ENCODE measurements at regions not wholly inside any gene's neighbourhood (a gene's known extent, or its start where the extent isn't known, plus 50 kb on each side); places are given as distances from the start of the nearest gene placed in this dataset.

DNA sequence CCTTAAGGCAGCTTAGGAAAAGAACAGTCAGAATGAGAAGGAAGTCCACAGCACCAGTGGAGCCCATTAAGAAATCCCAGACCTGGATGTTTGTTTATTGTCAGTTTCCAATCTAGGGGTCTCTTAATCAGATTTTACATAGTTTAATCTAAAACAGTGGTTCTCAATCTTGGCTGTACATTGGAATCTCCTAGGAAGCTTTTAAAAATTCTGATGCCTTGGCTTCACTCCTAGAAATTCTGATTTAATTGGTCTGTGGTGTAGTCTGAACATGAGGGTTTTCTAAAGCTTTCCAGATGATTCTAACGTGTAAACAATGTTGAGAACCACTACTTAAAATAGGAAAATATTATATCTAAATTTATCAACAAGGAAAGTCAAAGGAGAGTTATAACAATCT, 56.6 kb upstream of the SPRED1 start:
- Histone ChIP-seq H3K9me3 (ENCODE audit: control insufficient read depth, low read length) (no peaks in the 10 kb centered on the region), H2BK120ac (ENCODE audit: low read depth, low read length) (no peak overlapping the region), H3K4me3 (ENCODE audit: insufficient read depth in 1 of 2, low read depth in 1 of 2, low read length in 2 of 2) (no peak overlapping the region), H3K79me1 (replicated peaks; ENCODE audit: low read length, poor library complexity, severe bottlenecking) (no peaks in the 10 kb centered on the region), H2AK5ac (ENCODE audit: low read length, severe bottlenecking) (no peak overlapping the region), H3K14ac (ENCODE audit: low read length in 2 of 2) (no peak overlapping the region), H3K4me2 (ENCODE audit: low read length, poor library complexity, severe bottlenecking) (no peak overlapping the region), H3K27me3 (ENCODE audit: control insufficient read depth in 1 of 2, insufficient read depth in 1 of 2, low read length in 2 of 2) (no peaks in the 10 kb centered on the region), H3K9ac (ENCODE audit: low read length) (no peak overlapping the region), H2BK12ac (ENCODE audit: low read length in 2 of 2) (no peak overlapping the region), H3K36me3 (ENCODE audit: control insufficient read depth in 1 of 2, insufficient read depth in 2 of 2, low read depth in 1 of 2, low read length in 2 of 2) (no peaks in the 10 kb centered on the region), H3K4ac (ENCODE audit: low read depth in 1 of 2, low read length in 2 of 2) (no peak overlapping the region), H4K91ac (ENCODE audit: low read length) (no peak overlapping the region), H3K4me1 (ENCODE audit: control insufficient read depth, insufficient read depth, low read depth, low read length) (peaks cover 2% of the 10 kb centered on the region), H3K27ac (ENCODE audit: low read length, poor library complexity, severe bottlenecking) (no peak overlapping the region), H3K18ac (ENCODE audit: low read depth in 1 of 2, low read length in 2 of 2) (no peak overlapping the region), H3K23ac (ENCODE audit: low read length in 2 of 2) (no peak overlapping the region), H2AFZ (ENCODE audit: low read depth, low read length) (no peak overlapping the region), H4K8ac (ENCODE audit: low read length) (no peak overlapping the region), H2BK5ac (ENCODE audit: low read depth, low read length, poor library complexity, severe bottlenecking) (no peak overlapping the region), H2BK15ac (ENCODE audit: low read depth, poor library complexity, severe bottlenecking) (no peak overlapping the region)
- no peak for DNase-seq
- WGBS: no CpG with 5 or more reads among the region's 1 CpG

DNA sequence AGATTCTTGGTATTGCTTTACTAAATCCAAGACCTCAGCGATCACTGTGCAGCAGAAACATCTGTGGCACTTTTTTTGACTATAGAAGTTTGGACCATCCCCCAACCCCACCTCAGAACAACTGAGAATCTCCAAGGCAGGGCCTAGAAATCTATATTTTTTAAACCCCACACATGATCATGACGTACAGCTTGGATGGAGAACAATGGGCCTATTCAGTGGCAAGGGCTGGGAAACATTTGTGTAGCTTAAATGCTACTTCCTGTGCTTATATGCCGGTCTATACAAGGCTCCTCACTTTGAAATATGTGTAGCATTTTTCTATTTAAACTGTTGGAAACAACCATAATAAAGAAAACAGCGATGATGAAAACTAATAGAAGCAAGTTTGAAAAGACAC, 55.1 kb upstream of the SPRED1 start:
- Histone ChIP-seq H3K36me3 (ENCODE audit: control insufficient read depth in 1 of 2, insufficient read depth in 2 of 2, low read depth in 1 of 2, low read length in 2 of 2) (no peaks in the 10 kb centered on the region), H3K9me3 (ENCODE audit: control insufficient read depth, low read length) (no peaks in the 10 kb centered on the region), H3K27ac (ENCODE audit: low read length, poor library complexity, severe bottlenecking) (no peak overlapping the region), H3K18ac (ENCODE audit: low read depth in 1 of 2, low read length in 2 of 2) (no peak overlapping the region), H2BK15ac (ENCODE audit: low read depth, poor library complexity, severe bottlenecking) (no peak overlapping the region), H4K8ac (ENCODE audit: low read length) (no peak overlapping the region), H3K79me1 (replicated peaks; ENCODE audit: low read length, poor library complexity, severe bottlenecking) (no peaks in the 10 kb centered on the region), H2BK12ac (ENCODE audit: low read length in 2 of 2) (no peak overlapping the region), H3K27me3 (ENCODE audit: control insufficient read depth in 1 of 2, insufficient read depth in 1 of 2, low read length in 2 of 2) (no peaks in the 10 kb centered on the region), H2AFZ (ENCODE audit: low read depth, low read length) (no peak overlapping the region), H2BK5ac (ENCODE audit: low read depth, low read length, poor library complexity, severe bottlenecking) (no peak overlapping the region), H3K14ac (ENCODE audit: low read length in 2 of 2) (no peak overlapping the region), H3K4ac (ENCODE audit: low read depth in 1 of 2, low read length in 2 of 2) (no peak overlapping the region), H2AK5ac (ENCODE audit: low read length, severe bottlenecking) (no peak overlapping the region), H3K9ac (ENCODE audit: low read length) (no peak overlapping the region), H3K4me3 (ENCODE audit: insufficient read depth in 1 of 2, low read depth in 1 of 2, low read length in 2 of 2) (no peak overlapping the region), H3K4me2 (ENCODE audit: low read length, poor library complexity, severe bottlenecking) (no peak overlapping the region), H2BK120ac (ENCODE audit: low read depth, low read length) (no peak overlapping the region), H4K91ac (ENCODE audit: low read length) (no peak overlapping the region), H3K23ac (ENCODE audit: low read length in 2 of 2) (no peak overlapping the region), H3K4me1 (ENCODE audit: control insufficient read depth, insufficient read depth, low read depth, low read length) (no peaks in the 10 kb centered on the region)
- DNase-seq: no peak
- 75% methylated on average over 4 of the region's 4 CpGs for WGBS

DNA sequence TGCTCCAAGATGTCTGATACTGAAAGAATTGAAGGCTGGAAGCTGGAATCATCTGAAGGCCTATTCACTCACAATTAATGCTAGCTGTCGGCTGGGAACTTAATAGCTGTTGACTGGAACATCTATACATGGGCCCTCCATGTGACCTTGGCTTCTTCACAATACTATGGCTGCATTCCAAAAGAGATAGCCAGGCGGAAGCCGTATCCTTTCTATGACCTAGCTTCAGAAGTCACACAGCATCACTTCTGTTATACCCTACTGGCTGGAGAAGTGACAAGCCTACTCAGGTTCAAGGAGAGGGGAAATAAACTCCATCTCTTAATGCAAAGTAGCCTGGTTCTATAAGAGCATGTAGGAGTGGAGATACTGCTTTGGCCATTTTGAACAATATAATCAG, 50.9 kb upstream of the SPRED1 start:
- no peak overlapping the region for H3K27ac ChIP-seq (ENCODE audit: low read length, poor library complexity, severe bottlenecking)
- H3K4ac ChIP-seq (ENCODE audit: low read depth in 1 of 2, low read length in 2 of 2): no peak overlapping the region
- 95% methylated on average over 2 of the region's 3 CpGs for WGBS

DNA sequence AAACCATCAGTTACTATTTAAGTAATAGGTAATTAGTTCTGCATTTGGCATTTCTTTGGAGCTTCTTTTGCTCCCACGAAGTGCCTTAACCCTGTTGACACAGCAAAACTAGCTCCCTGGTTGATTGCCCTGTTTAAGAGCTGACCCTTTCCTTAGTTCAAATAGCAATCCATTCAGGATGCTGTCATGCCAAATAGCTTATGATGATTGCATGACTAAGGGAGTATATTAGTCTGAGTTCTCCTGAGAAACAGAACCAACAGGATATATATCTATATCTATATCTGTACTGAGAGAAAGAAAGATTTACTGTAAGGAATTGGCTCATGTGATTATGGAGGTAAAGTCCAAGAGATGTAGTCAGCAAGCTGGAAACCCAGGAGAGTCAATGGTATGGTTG, 50.3 kb upstream of the SPRED1 start:
- peak overlapping the region; percentile 8 for H3K9ac ChIP-seq (ENCODE audit: low read length)
- 70% methylated on average over 1 of the region's 1 CpG for WGBS

More for the DNA sequence above, 50.9 kb upstream of the SPRED1 start:
- H2BK120ac ChIP-seq (ENCODE audit: low read depth, low read length): no peak overlapping the region
- no peak overlapping the region for H3K9ac ChIP-seq (ENCODE audit: low read length)
- no peak overlapping the region for H2BK5ac ChIP-seq (ENCODE audit: low read depth, low read length, poor library complexity, severe bottlenecking)
- no peak overlapping the region for H3K4me3 ChIP-seq (ENCODE audit: insufficient read depth in 1 of 2, low read depth in 1 of 2, low read length in 2 of 2)
- H2AFZ ChIP-seq (ENCODE audit: low read depth, low read length): no peak overlapping the region
- no peak overlapping the region for H3K4me2 ChIP-seq (ENCODE audit: low read length, poor library complexity, severe bottlenecking)
- no peaks in the 10 kb centered on the region for H3K36me3 ChIP-seq (ENCODE audit: control insufficient read depth in 1 of 2, insufficient read depth in 2 of 2, low read depth in 1 of 2, low read length in 2 of 2)
- peak overlapping the region; percentile 42 for H2AK5ac ChIP-seq (ENCODE audit: low read length, severe bottlenecking)
- no peak overlapping the region for H3K14ac ChIP-seq (ENCODE audit: low read length in 2 of 2)
- H3K9me3 ChIP-seq (ENCODE audit: control insufficient read depth, low read length): no peaks in the 10 kb centered on the region
- no peaks in the 10 kb centered on the region for H3K79me1 ChIP-seq (replicated peaks; ENCODE audit: low read length, poor library complexity, severe bottlenecking)
- no peak overlapping the region for H2BK12ac ChIP-seq (ENCODE audit: low read length in 2 of 2)
- no peak overlapping the region for H3K23ac ChIP-seq (ENCODE audit: low read length in 2 of 2)
- H3K4me1 ChIP-seq (ENCODE audit: control insufficient read depth, insufficient read depth, low read depth, low read length): no peaks in the 10 kb centered on the region
- no peak overlapping the region for H4K8ac ChIP-seq (ENCODE audit: low read length)
- no peak overlapping the region for H2BK15ac ChIP-seq (ENCODE audit: low read depth, poor library complexity, severe bottlenecking)
- no peak overlapping the region for H3K18ac ChIP-seq (ENCODE audit: low read depth in 1 of 2, low read length in 2 of 2)
- H4K91ac ChIP-seq (ENCODE audit: low read length): no peak overlapping the region
- no peak for DNase-seq
- H3K27me3 ChIP-seq (ENCODE audit: control insufficient read depth in 1 of 2, insufficient read depth in 1 of 2, low read length in 2 of 2): no peaks in the 10 kb centered on the region

More for the DNA sequence above, 50.3 kb upstream of the SPRED1 start:
- no peaks in the 10 kb centered on the region for H3K27me3 ChIP-seq (ENCODE audit: control insufficient read depth in 1 of 2, insufficient read depth in 1 of 2, low read length in 2 of 2)
- no peaks in the 10 kb centered on the region for H3K4me1 ChIP-seq (ENCODE audit: control insufficient read depth, insufficient read depth, low read depth, low read length)
- DNase-seq: no peak
- H2BK12ac ChIP-seq (ENCODE audit: low read length in 2 of 2): no peak overlapping the region
- H2AFZ ChIP-seq (ENCODE audit: low read depth, low read length): no peak overlapping the region
- no peak overlapping the region for H3K23ac ChIP-seq (ENCODE audit: low read length in 2 of 2)
- no peak overlapping the region for H3K14ac ChIP-seq (ENCODE audit: low read length in 2 of 2)
- H3K27ac ChIP-seq (ENCODE audit: low read length, poor library complexity, severe bottlenecking): no peak overlapping the region
- H3K18ac ChIP-seq (ENCODE audit: low read depth in 1 of 2, low read length in 2 of 2): no peak overlapping the region
- no peak overlapping the region for H2BK120ac ChIP-seq (ENCODE audit: low read depth, low read length)
- no peak overlapping the region for H4K8ac ChIP-seq (ENCODE audit: low read length)
- no peak overlapping the region for H3K4me2 ChIP-seq (ENCODE audit: low read length, poor library complexity, severe bottlenecking)
- no peaks in the 10 kb centered on the region for H3K36me3 ChIP-seq (ENCODE audit: control insufficient read depth in 1 of 2, insufficient read depth in 2 of 2, low read depth in 1 of 2, low read length in 2 of 2)
- no peaks in the 10 kb centered on the region for H3K9me3 ChIP-seq (ENCODE audit: control insufficient read depth, low read length)
- no peak overlapping the region for H3K4ac ChIP-seq (ENCODE audit: low read depth in 1 of 2, low read length in 2 of 2)
- no peak overlapping the region for H2BK15ac ChIP-seq (ENCODE audit: low read depth, poor library complexity, severe bottlenecking)
- H4K91ac ChIP-seq (ENCODE audit: low read length): no peak overlapping the region
- H3K4me3 ChIP-seq (ENCODE audit: insufficient read depth in 1 of 2, low read depth in 1 of 2, low read length in 2 of 2): no peak overlapping the region
- no peak overlapping the region for H2AK5ac ChIP-seq (ENCODE audit: low read length, severe bottlenecking)
- no peak overlapping the region for H2BK5ac ChIP-seq (ENCODE audit: low read depth, low read length, poor library complexity, severe bottlenecking)
- H3K79me1 ChIP-seq (replicated peaks; ENCODE audit: low read length, poor library complexity, severe bottlenecking): no peaks in the 10 kb centered on the region

Data from mesenchymal stem cell (in vitro differentiated cells and primary cell).